HG02588 (cell line): ENCODE measurements at regions not wholly inside any gene's neighbourhood (a gene's known extent, or its start where the extent isn't known, plus 50 kb on each side); places are given as distances from the start of the nearest gene placed in this dataset.

Source experiments
- ATAC-seq: cut with Tn5 transposase; IDR thresholded peaks from one replicate; pipeline ENCODE4 v1.9.1; 2021; ENCODE audit warnings: mild to moderate bottlenecking, moderate library complexity; ENCODE audit not compliant: unreplicated experiment

DNA sequence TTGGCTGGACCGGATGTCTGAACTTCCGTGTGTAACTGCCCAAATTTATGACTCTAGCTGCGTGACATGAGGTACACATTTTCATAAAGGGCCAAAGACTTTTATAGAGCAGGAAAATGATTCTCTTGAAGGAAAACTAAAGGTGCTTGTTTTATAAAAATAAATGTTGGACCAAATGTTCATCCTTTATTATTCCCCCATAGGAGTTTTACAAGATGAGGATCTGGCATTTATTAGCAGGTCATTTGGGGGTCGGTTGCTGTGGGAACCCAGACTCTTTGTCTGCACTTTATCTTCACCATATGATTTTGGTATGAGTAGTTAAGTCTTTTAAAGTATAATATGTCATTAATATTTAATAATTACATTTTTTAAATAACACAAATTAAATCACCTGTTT lies 571.2 kb downstream of the EFNA5 start:
- ATAC-seq, result no peak

DNA sequence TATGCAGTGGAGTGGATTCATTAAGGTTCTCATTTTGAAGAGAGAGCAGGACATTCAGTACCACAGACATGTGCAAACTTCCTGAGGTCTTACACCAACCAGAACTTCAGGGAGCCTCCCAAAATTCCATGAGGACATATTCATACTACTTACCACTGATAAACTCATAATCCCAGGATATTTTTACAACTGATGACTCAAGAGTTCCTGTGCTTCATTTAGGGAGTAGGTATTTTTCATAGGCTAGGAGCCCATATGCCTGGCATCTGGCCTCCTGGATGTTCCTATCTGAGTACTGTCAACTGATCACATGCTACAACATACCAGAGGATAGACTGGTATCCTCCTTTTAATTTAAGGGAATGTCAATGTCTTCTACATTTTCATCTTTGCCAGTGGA lies 578.0 kb downstream of the EFNA5 start:
- no peak for ATAC-seq

GRCh38 chr5:107090506-107090905 lies 580.2 kb downstream of the EFNA5 start:
- no peak for ATAC-seq

- no peak for ATAC-seq
Measured at GRCh38 chr5:107088907-107089306, 581.8 kb downstream of the EFNA5 start.

GRCh38 chr5:107085572-107085971 lies 585.2 kb downstream of the EFNA5 start:
- ATAC-seq, result no peak

DNA sequence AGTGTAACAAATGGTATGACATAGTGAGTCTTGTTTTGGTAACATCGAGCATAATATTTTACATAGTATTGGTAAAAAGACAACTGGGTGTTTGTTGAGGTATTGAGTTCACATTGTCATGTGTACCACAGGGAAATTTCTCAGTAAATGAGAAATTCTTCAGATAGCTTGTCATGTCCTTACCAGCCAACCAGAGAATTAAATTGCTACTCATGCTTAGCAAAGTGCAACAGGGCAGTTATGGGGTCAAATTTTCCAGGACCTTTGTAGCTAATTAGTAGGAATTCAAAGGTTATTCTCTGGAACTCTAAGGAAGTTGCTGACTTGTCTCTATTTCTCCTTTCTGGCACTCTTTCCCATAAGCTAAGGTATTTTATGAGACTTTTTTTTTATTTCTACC lies 595.7 kb downstream of the EFNA5 start:
- no peak for ATAC-seq

- no peak for ATAC-seq
Measured at GRCh38 chr5:107072967-107073366, 597.8 kb downstream of the EFNA5 start.

DNA sequence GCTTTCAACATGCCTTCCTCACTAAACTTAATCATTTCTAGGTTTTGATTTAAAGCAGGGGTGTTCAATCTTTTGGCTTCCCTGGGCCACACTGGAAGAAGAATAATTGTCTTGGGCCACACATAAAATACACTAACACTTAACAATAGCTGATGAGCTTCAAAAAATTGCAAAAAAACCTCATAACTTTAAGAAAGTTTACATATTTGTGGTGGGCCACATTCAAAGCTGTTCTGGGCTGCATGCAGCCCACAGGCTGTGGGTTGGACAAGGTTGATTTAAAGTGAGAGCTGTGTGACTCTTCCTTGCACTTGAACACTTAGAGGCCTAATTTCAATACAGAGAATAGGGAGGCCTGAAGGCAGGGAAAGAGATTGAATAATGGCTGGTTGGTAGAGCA lies 598.3 kb downstream of the EFNA5 start:
- no peak for ATAC-seq

GRCh38 chr5:107068782-107069181 lies 602.0 kb downstream of the EFNA5 start:
- ATAC-seq, result no peak

DNA sequence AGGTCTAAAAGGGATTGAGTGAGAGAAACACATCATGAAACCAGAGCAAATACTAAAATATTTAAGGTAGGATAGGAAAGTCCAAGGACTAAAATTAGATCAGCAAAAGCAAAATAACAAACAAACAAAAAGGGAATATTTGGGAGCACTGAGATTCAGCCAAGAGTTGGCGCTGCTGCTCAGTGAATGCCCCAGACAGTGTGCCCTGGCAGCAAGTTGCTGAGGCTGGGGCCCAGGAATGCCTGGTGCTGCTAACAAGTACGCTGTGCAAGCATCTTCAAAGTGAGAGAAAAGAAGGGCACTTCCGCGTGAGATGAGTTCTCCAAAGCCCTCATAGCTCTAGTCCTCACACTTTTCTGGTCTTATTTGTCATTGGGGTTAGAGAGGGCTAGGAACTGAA lies 603.3 kb downstream of the EFNA5 start:
- no peak for ATAC-seq

GRCh38 chr5:107063511-107063910 lies 607.2 kb downstream of the EFNA5 start:
- no peak for ATAC-seq

DNA sequence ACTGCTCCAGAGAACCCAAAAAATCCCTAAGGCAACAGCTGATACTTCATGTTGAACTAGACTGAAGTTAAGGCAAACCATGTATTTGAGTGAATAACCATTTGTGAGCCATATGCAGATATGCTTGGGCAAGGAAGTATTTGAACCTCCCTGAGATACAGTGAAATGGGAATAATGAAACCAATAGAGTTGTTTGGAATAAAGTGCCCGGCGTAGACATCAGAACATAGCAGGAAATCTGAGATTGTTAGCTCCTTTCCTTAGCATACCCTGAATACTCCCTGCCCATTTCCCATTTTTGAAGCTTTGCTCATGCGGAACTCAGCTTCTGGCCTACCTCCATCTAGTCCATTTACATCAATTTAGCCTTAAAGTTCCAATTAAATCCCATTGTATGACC lies 611.9 kb downstream of the EFNA5 start:
- ATAC-seq, result no peak

DNA sequence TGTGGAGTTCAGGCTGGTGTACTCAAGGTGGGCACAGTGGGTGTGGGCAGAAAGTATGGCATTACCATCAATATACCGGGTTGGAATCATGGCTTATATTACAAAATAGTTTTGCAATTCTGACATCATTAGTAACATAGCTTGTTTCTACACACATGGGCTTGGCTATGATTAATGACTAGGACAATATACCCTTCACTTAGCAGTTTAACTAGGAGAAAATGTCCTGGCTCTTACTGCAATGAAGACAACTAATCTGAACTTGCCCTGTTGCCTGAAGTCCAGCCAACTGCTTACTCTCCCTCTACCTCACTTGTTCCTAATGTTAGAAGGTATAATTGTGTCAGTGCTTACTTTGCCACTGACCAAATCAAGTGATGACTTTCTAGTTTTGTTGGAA lies 612.5 kb downstream of the EFNA5 start:
- ATAC-seq, result no peak

- no peak for ATAC-seq
Measured at GRCh38 chr5:107056278-107056677, 614.5 kb downstream of the EFNA5 start.

- ATAC-seq, result no peak
Measured at GRCh38 chr5:107047048-107047447, 623.7 kb downstream of the EFNA5 start.

- no peak for ATAC-seq
Measured at GRCh38 chr5:107043665-107044064, 627.1 kb downstream of the EFNA5 start.

DNA sequence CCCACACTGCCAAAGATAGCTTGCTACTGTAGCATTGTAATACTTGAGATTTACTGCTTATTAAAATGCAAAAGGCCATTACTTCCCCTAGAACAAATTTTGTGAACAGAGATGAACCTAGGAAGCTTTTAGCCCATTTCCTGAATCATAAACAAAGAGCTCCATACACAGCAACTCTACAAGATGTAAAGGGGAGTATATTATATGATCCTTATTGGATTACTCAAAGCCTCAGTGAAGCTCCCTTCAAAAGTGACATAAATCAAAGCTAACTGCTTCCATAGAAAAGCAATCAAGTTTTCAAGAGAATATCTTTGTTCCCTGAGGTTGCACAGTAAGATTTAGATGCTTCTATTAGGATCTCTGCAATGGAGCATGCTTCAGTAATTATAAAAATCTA lies 629.8 kb downstream of the EFNA5 start:
- ATAC-seq, result no peak

- ATAC-seq, result no peak
Measured at GRCh38 chr5:107032629-107033028, 638.1 kb downstream of the EFNA5 start.

DNA sequence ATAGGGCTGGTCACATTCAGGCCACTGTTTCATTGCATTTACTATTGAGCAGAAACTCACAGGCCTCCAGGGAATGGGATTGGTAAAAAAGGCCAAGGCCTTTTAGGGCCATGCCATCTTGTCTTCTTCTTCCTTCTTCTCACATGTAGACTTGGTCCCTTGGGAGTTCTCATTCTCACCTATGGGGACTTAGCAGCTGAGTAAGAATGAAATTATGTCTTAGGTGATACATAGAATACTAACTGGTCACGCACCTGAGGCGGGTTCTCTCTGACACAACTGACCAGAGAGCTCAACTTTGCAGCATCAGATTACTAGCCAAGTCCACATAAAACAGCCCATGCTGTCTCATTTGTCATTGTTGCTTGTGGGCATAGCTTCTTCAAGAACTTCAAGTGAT lies 641.8 kb downstream of the EFNA5 start:
- ATAC-seq, result no peak

GRCh38 chr5:107025712-107026497 lies 644.8 kb downstream of the EFNA5 start:
- no peak for ATAC-seq

GRCh38 chr5:107023732-107024131 lies 647.0 kb downstream of the EFNA5 start:
- no peak for ATAC-seq

DNA sequence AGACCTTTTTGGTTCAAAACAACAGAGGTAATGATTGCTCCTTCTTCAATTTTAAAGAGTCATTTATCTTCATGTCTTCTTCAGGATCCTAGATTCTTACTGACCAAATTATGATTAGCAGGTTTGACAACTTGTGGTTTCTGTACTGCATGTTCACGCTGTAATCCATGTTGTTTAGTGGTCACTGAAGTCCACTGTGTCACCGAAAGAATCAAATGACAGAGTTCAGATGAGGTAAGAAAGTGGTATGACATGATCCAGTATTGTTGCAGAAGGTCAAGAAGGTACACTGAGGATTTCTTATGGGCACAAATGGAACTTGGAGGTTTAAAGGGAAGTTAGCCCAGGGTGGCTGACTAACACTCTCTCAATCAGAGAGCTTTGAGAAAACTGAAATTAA lies 649.2 kb downstream of the EFNA5 start:
- no peak for ATAC-seq

DNA sequence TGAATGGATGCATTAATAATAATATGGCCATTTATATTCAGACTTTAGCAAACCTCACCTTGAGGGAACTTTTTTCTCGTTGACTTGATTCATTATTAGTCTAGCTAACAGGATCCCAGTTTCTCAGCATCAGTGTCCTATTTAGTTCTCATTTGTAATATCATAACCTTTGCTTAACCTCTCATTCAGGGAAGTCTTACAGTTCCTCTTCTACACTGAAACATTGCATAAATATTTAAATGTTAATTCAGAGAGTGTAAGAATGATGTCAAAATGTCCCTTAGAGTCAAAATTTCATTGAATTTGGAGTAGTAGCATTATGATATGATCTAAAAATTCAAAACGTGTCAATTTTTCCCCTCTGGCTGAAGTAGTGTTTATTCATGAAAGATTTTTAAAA lies 650.1 kb downstream of the EFNA5 start:
- no peak for ATAC-seq
